GM06990 (cell line): ENCODE measurements at regions not wholly inside any gene's neighbourhood (a gene's known extent, or its start where the extent isn't known, plus 50 kb on each side); places are given as distances from the start of the nearest gene placed in this dataset.

Experiments
- DNase-seq: peaks from one replicate; pipeline ENCODE4 v3.0.0-alpha.2; 2011; ENCODE audit not compliant: insufficient read length; ENCODE audit errors: extremely low read depth
- H3K27me3 ChIP-seq: replicated peaks from 2 replicates; pipeline ENCODE4 v1.6.0; 2011; ENCODE audit warnings: low read length; ENCODE audit not compliant: control insufficient read depth, insufficient read depth
- H3K36me3 ChIP-seq: 2 replicates; pipeline ENCODE4 v1.5.1; 2011; ENCODE audit warnings: low read length; ENCODE audit not compliant: control insufficient read depth, insufficient read depth
- H3K4me3 ChIP-seq: replicated peaks from 2 replicates; pipeline ENCODE4 v1.5.1; 2011; ENCODE audit warnings: low read depth, mild to moderate bottlenecking, control low read depth, low read length
- TF ChIP-seq, protein P1 (sequence below): IDR thresholded peaks from 2 replicates; pipeline ENCODE4 v1.5.1; 2011; ENCODE audit warnings: low read length, control low read depth, mild to moderate bottlenecking, inconsistent platforms; ENCODE audit not compliant: insufficient read depth, poor library complexity, severe bottlenecking

GRCh38 chr14:30251017-30251416, 307.9 kb upstream of the G2E3 start:
- Histone ChIP-seq H3K36me3 (no peaks in the 10 kb centered on the region), H3K27me3 (no peaks in the 10 kb centered on the region), H3K4me3 (no peak overlapping the region)
- no peak for DNase-seq
- TF ChIP-seq, protein P1, sequence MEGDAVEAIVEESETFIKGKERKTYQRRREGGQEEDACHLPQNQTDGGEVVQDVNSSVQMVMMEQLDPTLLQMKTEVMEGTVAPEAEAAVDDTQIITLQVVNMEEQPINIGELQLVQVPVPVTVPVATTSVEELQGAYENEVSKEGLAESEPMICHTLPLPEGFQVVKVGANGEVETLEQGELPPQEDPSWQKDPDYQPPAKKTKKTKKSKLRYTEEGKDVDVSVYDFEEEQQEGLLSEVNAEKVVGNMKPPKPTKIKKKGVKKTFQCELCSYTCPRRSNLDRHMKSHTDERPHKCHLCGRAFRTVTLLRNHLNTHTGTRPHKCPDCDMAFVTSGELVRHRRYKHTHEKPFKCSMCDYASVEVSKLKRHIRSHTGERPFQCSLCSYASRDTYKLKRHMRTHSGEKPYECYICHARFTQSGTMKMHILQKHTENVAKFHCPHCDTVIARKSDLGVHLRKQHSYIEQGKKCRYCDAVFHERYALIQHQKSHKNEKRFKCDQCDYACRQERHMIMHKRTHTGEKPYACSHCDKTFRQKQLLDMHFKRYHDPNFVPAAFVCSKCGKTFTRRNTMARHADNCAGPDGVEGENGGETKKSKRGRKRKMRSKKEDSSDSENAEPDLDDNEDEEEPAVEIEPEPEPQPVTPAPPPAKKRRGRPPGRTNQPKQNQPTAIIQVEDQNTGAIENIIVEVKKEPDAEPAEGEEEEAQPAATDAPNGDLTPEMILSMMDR: no peak

GRCh38 chr14:30251557-30252100, 307.3 kb upstream of the G2E3 start:
- Histone ChIP-seq H3K27me3 (no peaks in the 10 kb centered on the region), H3K36me3 (no peaks in the 10 kb centered on the region), H3K4me3 (no peak overlapping the region)
- DNase-seq: no peak
- TF ChIP-seq, protein P1: no peak

GRCh38 chr14:30252151-30252550, 306.8 kb upstream of the G2E3 start:
- no peaks in the 10 kb centered on the region for H3K36me3 ChIP-seq
- no peaks in the 10 kb centered on the region for H3K27me3 ChIP-seq
- no peak for DNase-seq
- no peak overlapping the region for H3K4me3 ChIP-seq
- TF ChIP-seq, protein P1: no peak

- Histone ChIP-seq H3K27me3 (no peaks in the 10 kb centered on the region), H3K4me3 (no peak overlapping the region), H3K36me3 (no peaks in the 10 kb centered on the region)
- DNase-seq: no peak
- TF ChIP-seq, protein P1: no peak
These were observed 305.9 kb upstream of the G2E3 start for GRCh38 chr14:30252783-30253674.

GRCh38 chr14:30256627-30257026, 302.3 kb upstream of the G2E3 start:
- Histone ChIP-seq H3K27me3 (no peaks in the 10 kb centered on the region), H3K36me3 (no peaks in the 10 kb centered on the region), H3K4me3 (no peak overlapping the region)
- no peak for DNase-seq
- TF ChIP-seq, protein P1: no peak
